Islet precursor cell (in vitro differentiated cells): ENCODE measurements at regions not wholly inside any gene's neighbourhood (a gene's known extent, or its start where the extent isn't known, plus 50 kb on each side); places are given as distances from the start of the nearest gene placed in this dataset.
"Not testable (repeated sequence)": the region's sequence is repeated elsewhere in the genome, so short reads cannot be mapped to it uniquely, and the experiment has no call there.

ENCODE experiments used
- DNase-seq: peaks from one replicate; pipeline ENCODE4 v3.0.0-alpha.2; 2018

DNA sequence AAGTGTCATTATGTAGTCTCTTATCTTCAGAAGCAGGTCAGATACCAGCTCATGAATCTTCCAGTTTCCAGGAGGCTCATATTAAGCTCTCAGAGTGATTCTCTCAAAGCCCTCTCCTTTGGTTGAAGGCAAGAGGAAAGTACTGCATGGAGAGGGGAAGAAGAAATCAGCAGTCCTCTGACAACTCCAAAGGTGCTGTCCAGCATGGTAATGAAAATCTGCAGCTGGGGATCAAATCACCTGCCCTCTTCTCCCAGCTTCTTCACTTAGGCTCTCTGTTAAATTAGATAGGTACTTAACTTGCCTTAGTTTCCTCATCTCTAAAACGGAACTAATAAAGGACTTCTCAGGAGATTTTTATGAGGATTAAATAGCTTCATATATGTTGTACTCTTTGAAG, 738.8 kb upstream of the GOLIM4 start:
- no peak for DNase-seq

DNA sequence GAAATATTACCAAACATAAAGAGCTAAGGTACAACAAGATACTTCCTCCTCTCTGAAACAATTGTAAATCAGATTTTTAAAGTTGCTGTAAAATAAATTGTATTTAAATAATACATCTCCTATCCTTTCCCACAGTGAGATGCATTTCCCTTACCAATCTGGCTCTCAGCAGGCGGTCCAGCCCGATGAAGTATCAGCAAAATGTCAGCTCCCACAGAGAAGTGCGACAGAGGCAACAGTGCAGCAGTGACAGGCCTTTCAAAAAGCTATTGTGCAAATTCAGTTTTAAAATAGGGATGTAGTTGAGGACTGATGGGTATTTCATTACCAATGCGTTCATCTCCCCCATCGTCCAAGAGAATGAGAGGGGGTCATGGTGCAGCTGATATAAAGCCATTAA, 733.2 kb upstream of the GOLIM4 start:
- DNase-seq: no peak

DNA sequence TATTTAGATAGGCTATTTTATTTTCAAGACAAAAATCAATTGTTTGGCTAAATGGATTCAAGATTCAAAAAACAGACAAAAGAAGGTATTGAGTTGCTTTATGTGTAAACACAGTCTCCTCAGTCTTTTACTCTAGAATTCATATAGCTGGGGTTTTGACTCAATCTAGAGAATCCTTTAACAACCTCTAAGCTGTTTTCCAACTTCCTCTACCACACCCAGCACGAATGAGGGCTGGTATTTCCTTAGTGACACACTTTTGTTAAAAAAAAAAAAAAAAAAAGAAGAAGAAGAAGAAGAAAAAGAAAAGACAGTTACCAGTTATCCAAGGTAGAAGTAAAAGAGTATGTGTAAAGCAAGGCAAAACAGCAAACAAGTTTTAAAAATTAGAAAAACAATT, 732.8 kb upstream of the GOLIM4 start:
- DNase-seq: no peak

DNA sequence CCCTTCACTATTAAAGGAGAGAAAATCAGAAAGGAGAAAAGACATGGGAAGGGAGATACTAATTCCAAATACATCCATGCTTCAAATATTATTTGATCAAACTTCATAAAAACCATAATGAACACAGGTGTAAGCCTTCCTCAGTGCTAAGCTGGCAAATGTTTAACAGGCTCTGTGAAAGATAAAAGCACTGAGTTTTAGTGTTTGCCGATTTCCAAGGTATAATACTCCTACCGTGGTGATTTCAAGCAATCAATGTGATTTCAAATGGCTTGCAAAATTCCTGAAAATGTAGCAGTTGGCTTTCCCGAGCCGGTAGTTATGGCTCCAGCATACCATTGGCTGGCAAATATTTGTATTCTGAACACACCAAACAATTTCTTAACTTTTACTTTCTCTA, 732.3 kb upstream of the GOLIM4 start:
- DNase-seq: no peak

DNA sequence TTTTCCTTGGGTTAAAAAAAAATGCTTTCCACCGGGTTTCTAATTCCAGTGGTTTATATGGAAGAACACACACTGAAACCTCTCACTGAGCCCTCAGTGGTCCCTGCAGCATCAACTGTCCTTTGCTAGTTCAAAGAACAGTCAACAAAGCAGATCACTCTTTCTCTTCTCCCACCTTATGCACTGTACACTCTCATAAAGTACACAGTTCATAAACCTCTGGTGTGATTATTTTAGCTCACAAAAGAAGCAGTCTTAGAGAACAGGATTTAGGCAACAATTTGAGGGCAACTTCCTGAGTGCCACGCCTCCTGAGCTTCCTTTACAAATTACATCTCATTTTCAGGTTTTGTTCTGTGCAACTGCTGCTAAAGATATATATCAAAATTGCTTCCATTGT, 728.4 kb upstream of the GOLIM4 start:
- no peak for DNase-seq

DNA sequence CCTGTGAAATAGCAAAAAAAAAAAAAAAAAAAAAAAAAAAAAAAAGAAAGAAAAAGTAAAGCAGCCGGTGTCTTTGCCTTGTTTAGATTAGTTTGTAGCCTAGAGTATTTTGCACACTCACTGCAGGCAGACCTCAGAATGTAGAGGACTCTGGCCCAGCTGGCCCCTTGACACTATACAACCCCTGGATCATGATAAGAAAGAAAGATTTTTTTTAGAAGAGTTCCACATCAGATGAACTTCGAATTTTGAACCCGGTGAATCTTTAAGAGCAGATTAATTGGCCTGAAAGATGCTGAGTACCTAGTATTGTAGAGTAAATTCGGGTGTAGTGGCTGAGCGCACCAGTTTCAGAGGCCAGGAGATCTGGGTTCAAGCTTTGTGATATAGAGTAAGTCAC, 727.7 kb upstream of the GOLIM4 start:
- no peak for DNase-seq

DNA sequence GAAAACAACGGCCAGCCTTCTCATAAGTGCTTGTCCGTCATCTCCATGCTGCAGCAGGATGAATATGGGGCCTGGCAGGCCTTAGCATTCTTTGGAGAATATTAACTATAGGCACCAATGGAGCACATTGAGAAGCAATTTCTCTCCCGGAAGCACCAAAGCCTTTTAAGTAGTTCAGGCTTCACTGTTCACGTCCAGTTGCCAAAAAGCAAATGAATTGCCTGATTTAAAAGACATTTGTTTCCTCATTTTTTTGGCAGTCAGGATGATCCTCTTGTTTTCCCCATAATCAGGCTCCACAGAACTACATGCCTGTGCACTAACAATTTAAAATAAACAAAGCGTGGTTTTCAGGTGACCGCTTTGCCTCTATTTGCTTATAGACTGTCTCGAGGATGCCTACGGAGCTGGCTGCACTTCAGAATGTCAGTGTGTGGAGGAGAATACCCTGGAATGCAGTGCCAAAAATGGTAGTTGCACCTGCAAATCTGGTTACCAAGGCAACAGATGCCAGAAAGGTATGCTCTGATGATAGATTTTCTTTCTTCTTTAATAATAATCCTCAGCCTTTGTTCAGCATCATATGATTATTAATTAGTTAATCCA, 725.2 kb upstream of the GOLIM4 start:
- no peak for DNase-seq

DNA sequence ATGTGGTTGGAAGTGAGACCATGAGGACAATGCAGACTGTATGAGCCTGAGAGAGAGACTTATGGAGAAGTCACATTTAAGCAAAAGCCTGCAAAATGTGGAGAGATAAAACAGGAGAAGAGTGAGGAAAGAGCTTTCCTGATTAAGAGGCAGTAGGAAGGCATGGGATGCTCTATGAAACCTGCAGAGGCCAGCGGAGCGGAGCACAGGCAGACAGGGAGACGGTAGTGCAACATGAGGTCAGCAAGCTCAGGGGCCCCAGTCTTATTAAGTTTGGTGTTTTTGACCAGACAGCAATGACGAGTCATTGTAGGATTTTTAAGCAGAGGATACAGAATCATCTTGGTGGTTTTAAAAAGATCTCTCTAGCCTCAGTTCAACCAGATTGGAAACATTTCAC, 721.5 kb upstream of the GOLIM4 start:
- no peak for DNase-seq

DNA sequence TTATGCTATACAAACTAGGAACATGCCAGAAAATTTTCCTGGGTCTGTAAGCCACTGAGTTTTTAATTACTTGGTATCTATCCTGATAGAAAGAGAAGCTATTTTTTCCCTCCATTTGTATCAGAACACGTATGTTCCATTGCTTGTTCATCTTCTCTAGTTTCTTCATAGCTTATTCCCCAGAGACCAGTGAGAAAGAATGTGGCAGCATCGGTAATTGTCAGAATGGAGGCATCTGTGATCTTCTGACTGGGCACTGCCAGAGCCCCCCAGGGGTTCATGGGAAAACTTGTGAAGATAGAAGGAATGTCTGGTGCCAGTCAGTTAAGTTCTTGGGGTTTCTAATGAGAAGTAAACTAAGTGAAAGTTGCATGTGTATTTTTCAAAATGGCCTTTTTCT, 720.2 kb upstream of the GOLIM4 start:
- DNase-seq: no peak

DNA sequence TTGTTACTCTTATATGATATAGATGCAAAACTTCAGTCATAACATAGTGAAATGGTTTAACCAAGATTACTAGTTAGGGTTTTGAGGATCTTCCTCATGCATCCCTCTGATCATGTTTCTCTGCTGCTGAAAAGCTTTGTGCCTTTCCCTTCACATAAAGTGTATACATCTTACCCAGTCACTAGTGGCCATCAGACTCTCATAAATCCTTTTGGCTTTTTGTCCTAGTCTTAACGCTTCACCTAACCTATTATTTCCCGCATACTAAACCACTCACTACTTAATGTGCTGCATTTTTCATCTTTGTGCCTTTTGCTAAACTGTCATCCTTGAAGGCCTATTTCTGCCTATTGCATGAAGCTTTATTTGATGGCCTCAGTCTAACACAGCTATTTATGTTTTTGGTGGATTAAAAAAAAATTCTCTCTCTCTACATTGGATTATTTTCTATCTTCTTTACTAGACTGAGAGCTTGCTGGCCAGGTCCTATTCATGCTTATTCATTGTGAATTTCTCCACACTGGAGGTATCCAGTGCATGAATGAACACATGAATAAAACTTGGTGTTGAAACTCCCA, 717.6 kb upstream of the GOLIM4 start:
- DNase-seq: no peak

DNA sequence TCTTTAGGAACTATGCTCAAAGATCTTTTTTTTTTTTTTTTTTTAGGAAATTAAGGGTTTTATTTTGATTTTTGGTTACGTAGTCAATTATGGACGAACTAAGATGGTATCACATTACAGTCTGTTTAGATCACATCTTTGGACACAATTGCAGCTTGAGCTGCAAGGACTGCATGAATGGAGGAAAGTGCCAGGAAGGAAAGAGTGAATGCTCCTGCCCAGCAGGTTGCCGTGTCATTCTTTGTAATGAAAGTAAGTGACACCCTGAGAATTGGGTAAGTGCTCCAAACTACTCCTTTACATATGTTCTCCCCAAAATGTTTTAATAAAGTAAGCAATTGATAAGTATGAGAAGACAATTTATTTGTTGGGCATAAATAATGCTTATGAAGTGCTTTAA, 716.5 kb upstream of the GOLIM4 start:
- DNase-seq: no peak

DNA sequence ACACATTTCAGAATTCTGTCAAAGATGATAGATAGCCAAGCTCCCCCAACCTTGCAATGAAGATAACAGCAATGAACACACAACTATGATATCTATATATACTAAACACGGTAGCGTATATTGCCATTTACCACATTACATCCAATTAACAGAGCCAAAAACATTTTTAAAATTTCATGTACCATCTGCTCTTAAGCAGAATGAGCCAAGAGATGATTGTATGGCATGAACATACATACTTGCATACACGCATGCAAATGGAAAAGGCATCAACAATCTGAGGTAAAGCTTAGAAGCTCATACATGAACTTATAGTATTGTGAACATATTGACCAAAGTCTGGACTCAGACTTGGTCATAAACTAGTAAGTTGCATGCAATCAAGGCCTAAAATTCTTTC, 712.9 kb upstream of the GOLIM4 start:
- no peak for DNase-seq

DNA sequence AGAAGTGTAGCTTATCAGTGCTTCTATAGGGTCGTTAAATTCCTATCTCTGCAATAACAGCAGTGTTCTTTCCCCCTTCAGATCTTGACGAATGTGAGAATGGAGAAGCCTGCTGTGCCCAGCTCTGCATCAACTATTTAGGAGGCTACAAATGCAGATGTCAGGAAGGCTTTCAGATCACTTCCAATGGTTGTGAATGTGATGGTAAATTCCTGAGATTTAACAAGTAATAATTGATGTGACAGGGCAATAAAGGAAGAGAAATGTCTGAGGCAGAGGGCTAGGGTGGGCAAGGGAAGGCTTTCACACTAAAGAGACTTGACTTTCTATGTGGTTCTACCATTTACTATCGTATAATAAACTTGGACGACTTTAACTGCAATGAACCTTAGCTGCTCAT, 711.7 kb upstream of the GOLIM4 start:
- no peak for DNase-seq

DNA sequence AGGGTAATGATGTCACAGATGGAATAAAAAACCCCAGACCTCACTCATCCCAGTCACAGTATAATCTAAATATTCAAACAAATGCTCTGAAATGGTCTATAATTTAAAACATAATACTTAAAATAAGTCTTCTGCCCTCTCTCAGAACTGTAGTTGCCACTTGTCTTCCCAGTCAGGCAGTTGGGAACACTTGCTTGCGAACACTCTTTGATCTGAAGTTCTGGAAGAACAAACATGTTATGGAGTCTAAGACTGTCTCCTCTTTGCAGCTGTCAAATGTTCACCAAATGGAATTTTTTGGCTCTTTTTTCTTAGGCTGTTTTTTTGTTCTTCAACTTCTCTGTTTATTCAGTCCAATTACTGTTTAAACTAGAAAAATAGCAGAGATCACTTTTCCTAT, 711.1 kb upstream of the GOLIM4 start:
- DNase-seq: no peak

DNA sequence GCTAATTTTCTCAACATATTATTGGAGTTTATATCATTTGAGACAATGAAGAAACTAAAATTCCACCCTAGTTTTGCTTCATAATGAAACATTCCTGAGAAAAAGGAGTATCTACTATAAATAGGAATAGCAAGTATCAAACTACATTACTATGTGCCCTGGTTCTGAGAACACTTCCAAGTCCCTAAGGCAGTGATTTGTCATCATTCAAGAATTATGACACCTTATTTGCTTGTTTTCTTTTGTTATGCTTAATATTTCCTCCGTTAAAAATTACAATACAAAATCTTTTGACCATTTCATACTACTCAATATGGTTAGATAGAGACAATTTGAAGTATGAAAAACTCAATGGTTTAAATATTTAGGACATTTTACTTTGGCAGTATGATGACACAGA, 707.8 kb upstream of the GOLIM4 start:
- no peak for DNase-seq

DNA sequence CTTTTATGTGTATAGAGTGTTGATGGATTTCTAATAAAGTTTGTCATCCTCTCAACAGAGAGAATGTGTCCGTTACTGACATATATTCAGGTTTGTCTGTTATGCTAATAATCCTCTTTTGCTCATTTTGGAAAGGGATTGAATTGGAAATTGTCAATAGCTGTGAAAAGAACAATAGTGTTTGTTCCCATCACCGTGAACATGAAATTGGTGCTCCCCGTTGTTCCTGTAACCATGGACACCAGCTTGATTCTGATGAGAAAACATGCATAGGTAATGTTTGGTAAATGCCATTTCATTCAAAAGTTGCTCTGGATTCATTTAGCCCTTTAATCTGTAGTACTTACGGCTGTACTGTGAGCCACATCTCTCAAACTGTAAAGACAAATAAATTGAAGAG, 707.0 kb upstream of the GOLIM4 start:
- DNase-seq: no peak

DNA sequence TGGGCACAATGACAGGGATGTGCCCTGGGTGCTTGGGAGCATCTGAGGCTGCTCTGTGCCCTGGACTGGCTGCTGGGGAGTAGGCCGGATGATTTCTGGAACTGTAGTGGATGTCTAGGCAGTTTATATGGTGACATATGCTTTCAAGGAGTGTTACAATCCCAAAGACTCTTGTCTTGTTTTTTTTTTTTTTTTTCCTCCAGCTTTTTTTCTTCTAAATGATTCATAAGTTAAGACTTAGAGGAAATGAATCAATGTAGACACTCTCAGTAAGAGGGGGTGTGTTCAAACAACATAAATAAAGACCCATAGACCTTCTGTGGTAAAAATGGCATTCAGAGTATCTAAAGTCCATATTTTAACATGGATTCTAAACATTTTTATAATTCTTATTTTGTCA, 706.1 kb upstream of the GOLIM4 start:
- DNase-seq: no peak

DNA sequence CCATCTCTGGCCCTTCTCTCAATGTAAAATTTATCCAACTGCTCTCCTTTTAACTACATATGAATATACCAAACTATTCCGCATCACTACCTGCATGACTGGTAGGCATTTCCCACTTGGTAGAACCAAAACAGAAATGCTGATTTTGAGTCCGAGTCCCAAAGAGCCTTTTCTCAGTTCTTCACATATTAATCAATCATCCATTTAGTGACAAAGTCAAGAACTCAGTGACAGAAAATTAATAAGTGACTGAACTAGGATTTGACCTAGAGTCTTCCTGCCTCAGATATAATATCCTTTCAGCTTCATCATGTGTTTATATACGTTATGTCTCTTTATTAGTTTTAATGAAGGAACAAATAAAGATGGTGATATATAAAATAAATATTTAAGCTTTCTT, 700.6 kb upstream of the GOLIM4 start:
- DNase-seq: no peak

DNA sequence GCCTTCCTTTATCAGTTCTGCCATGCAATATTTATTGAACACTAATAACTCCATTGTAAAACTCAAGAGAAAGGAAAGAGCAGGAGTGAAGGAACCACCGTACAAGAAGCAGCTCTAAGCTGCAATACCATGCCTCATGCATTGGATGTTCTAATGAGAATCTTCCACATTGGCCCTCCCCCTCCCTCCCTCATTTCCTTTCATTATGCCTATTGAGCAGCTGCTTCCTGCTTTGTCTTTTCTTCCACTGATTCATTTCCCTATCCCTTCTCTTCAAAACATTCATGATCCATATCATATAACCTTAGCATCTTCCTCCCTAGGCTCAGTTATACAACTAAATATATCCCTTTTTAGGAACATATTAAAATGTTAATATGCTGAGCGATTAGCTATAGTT, 698.7 kb upstream of the GOLIM4 start:
- no peak for DNase-seq

DNA sequence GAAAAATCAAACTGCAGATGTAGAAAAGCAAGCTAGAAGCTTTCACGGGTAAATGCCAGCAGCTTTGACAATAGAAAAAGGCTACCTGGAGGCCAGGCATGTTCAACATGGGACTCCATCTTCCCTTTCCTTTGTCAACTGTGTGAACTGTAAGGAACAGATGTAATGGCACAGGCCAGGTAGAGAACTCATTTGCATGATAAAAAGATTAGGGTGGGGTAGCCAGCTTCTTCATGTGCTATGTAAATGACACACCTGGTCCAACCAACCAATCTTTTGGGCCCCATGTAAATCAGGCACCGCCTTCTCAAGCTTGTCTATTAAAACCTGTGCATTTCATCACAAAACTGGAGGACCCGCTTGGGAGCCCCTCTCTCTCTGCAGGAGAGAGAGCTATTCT, 686.5 kb upstream of the GOLIM4 start:
- no peak for DNase-seq

DNA sequence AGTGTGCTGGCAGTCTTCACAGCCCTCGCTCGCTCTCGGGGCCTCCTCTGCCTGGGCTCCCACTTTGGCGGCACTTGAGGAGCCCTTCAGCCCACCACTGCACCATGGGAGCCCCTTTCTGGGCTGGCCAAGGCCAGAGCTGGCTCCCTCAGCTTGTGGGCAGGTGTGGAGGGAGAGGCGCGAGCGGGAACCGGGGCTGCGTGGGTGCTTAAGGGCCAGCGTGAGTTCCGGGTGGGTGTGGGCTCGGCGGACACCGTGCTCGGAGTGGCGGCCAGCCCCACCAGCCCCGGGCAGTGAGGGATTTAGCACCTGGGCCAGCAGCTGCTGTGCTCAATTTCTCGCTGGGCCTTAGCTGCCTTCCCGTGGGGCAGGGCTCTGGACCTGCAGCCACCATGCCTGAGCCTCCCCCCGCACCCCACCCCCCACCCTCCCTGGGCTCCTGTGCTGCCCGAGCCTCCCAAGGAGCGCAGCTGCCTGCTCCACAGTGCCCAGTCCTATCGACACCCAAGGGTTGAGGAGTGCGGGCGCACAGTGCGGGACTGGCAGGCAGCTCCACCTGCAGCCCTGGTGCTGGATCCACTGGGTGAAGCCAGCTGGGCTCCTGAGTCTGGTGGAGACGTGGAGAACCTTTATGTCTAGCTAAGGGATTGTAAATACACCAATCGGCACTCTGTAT, 684.4 kb upstream of the GOLIM4 start:
- not testable (repeated sequence) for DNase-seq

DNA sequence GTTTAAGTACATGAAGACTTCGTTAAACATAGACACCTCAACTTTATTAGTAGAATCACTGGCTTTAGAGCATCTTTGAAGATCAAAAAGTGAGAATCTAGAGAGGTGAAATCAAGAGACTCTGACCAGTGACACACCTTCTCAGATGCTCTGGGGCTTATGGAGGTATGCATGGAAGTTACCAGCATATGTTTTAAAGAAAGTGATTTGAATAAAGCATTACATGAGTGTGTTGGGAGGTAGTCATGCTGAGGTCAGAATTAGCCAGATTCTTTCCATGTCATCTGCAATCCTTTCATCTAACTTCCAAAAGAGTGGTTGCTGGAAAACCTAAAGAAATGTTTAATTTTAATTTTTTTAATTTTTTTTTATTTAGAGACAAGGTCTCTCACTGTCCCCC, 658.0 kb upstream of the GOLIM4 start:
- DNase-seq: no peak

DNA sequence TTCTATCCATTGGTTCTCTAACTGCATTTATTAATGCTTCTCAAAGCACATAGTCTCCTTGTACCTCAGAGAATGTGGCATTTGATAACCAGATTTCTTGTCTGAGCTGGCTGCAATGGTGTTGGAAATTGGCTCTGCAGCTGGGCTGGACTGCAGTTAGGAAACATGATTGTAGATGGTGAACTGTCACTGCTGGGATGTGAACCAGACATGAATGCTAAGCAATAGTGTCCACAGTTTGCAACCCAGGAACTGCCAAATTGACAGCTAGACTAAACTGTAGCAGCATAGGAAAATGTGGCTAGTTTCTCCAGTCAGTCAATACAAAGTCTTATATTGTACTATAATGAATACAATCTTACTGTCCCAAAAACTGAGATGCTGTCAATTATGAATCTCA, 656.6 kb upstream of the GOLIM4 start:
- no peak for DNase-seq

DNA sequence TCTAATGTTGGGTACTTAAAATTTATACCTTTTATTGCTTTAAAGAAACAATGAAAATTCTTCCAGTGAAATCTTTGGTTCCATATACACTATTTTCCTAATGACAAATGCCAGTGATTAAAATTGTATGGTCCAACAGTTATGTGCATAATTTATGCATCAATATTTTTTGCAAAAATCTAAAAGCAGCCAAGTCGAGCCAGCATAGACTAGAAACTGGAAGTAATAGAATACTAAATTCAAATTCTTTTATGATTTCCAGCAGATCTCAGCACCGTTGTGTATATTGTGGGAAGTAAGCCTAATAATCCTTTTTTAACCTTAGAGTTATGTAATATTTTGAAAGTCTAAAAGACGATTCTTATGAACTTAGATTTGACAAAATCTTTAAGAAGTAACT, 652.0 kb upstream of the GOLIM4 start:
- DNase-seq: no peak
